ENCODE measurements at regions not wholly inside any gene's neighbourhood (a gene's known extent, or its start where the extent isn't known, plus 50 kb on each side); places are given as distances from the start of the nearest gene placed in this dataset.

DNA sequence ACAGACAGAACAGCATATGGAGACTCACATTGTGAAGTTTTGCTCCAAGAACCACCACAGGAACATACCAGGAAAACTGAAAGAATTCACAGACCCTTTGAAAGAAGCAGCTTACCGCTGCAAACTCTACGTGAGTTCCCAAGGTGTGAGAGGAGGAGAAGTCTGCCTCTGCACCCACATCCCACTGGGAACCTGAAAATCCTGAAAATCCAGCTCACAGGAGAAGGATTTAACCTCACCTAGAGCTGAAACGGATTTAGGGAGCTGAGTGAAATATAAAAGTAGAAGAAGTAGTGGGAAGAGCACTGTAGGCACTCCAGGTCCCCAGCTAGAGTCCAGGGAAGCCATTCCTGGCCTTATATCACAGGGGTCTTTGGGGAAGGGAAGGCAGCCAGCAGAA, 80.0 kb downstream of the FHIP1A start (continued):
- TF ChIP-seq UBTF (IDR thresholded peaks at IDR 0.05; ENCODE audit: borderline replicate concordance in 1 of 2, low read depth in 2 of 2, low read length in 2 of 2) (no peak), RBFOX2 (IDR thresholded peaks at IDR 0.05; ENCODE audit: low read depth, low read length) (no peak), ZBTB12 (CRISPR knock-in tag; IDR thresholded peaks at IDR 0.05) (no peak), RFX7 (CRISPR knock-in tag; IDR thresholded peaks at IDR 0.05) (no peak)

DNA sequence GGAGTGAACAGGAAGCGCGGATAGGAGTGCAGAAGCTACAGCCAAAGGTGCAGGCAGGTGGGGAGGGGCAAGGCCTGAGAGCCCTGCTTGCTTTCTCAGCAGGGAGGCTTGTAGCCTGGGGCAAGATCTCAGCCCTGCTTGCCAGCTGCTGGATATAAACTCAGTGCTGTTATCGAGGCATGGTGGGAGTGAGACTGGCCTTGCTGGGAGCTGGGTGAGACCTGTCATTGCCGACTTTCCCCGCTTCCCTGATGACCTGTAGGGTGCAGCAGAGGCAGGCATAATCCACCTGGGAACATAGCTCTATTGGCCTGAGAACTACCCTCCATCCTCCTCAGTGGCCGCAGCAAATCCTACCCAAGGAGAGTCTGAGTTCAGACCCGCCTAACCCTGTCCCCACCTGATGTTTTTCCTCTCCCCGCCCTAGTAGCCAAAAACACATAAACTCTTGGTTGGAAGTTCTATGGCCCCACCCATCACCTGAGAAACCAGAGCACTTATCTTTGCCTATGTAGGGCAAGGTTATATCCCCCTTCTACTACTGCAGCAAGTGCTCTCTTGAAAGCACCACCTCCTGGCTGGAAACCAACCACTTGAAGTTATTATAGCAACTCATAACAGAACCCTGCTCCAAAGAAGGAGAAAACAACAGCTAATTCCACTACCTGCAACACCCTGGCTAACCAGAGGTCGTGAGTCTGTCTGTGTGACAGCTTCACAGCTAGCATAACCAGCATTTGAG, 80.7 kb downstream of the FHIP1A start:
- FAIRE-seq (no peak), DNase-seq (ENCODE audit: extremely low read depth in 1 of 4, low spot score in 3 of 4) (peak in 1 of 4 experiments; percentile 3), ATAC-seq (peak; percentile 61; the same call in 2 of the 3 replicates)
- Histone ChIP-seq H4K20me1 (replicated peaks; ENCODE audit: control insufficient read depth, insufficient read depth, low read length) (no peaks in the 10 kb centered on the region), H3K79me2 (ENCODE audit: control insufficient read depth, insufficient read depth, low read length) (no peaks in the 10 kb centered on the region), H3K27ac (ENCODE audit: extremely low read depth, low read depth, low read length) (no peak overlapping the region), H3K4me3 (no peak overlapping the region), H3K9me1 (ENCODE audit: control insufficient read depth, insufficient read depth, low read length) (no peaks in the 10 kb centered on the region), H2AFZ (ENCODE audit: low read depth, low read length) (no peak overlapping the region), H3K36me3 (ENCODE audit: control insufficient read depth, insufficient read depth, low read length) (no peaks in the 10 kb centered on the region), H3K4me2 (ENCODE audit: insufficient read depth, low read length) (no peak overlapping the region), H3K9me3 (replicated peaks; ENCODE audit: control insufficient read depth, insufficient read depth, low read depth, low read length) (no peaks in the 10 kb centered on the region), H3K27me3 (ENCODE audit: control insufficient read depth in 2 of 2, insufficient read depth in 2 of 2, low read length in 2 of 2) (no peaks in the 10 kb centered on the region; a peak in 1 of 5 replicates), H3K4me1 (replicated peaks in 1 of 2; ENCODE audit: control insufficient read depth in 2 of 2, insufficient read depth in 2 of 2, low read length in 2 of 2) (no peaks in the 10 kb centered on the region), H3K9ac (ENCODE audit: insufficient read depth in 1 of 2, low read depth in 2 of 2, low read length in 2 of 2) (no peak overlapping the region)
- BruUV-seq (replicated peaks), result no TSS peak
- intact Hi-C loops (cut with micrococcal nuclease) (no loop called here), in situ Hi-C loops (cut with MboI) (no loop called here)
- 0% methylated on average over 8 of the region's 9 CpGs for WGBS (ENCODE audit: insufficient coverage, low coverage, missing lambda C conversion rate)
- ChIA-PET CTCF (ENCODE audit: low intra/inter-chr PET ratio) (no interaction called here), POLR2A (no interaction called here)
- TF ChIP-seq, protein P1, sequence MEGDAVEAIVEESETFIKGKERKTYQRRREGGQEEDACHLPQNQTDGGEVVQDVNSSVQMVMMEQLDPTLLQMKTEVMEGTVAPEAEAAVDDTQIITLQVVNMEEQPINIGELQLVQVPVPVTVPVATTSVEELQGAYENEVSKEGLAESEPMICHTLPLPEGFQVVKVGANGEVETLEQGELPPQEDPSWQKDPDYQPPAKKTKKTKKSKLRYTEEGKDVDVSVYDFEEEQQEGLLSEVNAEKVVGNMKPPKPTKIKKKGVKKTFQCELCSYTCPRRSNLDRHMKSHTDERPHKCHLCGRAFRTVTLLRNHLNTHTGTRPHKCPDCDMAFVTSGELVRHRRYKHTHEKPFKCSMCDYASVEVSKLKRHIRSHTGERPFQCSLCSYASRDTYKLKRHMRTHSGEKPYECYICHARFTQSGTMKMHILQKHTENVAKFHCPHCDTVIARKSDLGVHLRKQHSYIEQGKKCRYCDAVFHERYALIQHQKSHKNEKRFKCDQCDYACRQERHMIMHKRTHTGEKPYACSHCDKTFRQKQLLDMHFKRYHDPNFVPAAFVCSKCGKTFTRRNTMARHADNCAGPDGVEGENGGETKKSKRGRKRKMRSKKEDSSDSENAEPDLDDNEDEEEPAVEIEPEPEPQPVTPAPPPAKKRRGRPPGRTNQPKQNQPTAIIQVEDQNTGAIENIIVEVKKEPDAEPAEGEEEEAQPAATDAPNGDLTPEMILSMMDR (IDR thresholded peaks at IDR 0.05 in 2 of 3, conservative IDR thresholded peaks at IDR 0.05 in 1 of 3; ENCODE audit: insufficient read depth in 2 of 3, low read depth in 1 of 3, low read length in 3 of 3), result peak in 1 of 3 experiments; percentile 3; a peak in 1 of 6 replicates
- TF ChIP-seq, protein P2, sequence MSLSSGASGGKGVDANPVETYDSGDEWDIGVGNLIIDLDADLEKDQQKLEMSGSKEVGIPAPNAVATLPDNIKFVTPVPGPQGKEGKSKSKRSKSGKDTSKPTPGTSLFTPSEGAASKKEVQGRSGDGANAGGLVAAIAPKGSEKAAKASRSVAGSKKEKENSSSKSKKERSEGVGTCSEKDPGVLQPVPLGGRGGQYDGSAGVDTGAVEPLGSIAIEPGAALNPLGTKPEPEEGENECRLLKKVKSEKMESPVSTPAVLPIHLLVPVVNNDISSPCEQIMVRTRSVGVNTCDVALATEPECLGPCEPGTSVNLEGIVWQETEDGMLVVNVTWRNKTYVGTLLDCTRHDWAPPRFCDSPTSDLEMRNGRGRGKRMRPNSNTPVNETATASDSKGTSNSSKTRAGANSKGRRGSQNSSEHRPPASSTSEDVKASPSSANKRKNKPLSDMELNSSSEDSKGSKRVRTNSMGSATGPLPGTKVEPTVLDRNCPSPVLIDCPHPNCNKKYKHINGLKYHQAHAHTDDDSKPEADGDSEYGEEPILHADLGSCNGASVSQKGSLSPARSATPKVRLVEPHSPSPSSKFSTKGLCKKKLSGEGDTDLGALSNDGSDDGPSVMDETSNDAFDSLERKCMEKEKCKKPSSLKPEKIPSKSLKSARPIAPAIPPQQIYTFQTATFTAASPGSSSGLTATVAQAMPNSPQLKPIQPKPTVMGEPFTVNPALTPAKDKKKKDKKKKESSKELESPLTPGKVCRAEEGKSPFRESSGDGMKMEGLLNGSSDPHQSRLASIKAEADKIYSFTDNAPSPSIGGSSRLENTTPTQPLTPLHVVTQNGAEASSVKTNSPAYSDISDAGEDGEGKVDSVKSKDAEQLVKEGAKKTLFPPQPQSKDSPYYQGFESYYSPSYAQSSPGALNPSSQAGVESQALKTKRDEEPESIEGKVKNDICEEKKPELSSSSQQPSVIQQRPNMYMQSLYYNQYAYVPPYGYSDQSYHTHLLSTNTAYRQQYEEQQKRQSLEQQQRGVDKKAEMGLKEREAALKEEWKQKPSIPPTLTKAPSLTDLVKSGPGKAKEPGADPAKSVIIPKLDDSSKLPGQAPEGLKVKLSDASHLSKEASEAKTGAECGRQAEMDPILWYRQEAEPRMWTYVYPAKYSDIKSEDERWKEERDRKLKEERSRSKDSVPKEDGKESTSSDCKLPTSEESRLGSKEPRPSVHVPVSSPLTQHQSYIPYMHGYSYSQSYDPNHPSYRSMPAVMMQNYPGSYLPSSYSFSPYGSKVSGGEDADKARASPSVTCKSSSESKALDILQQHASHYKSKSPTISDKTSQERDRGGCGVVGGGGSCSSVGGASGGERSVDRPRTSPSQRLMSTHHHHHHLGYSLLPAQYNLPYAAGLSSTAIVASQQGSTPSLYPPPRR (CRISPR knock-in tag; IDR thresholded peaks at IDR 0.05; ENCODE audit: borderline replicate concordance), result no peak
